ENCODE measurements at regions not wholly inside any gene's neighbourhood (a gene's known extent, or its start where the extent isn't known, plus 50 kb on each side); places are given as distances from the start of the nearest gene placed in this dataset.

- Mint-ChIP-seq H3K9me3 (peaks cover 2% of the 10 kb centered on the region), H3K27me3 (ENCODE audit: low read depth) (no peaks in the 10 kb centered on the region), H3K4me1 (no peaks in the 10 kb centered on the region), H3K4me3 (no peak overlapping the region), H3K27ac (ENCODE audit: unreplicated experiment) (no peak overlapping the region), H3K36me3 (ENCODE audit: low read depth) (no peaks in the 10 kb centered on the region)
- DNase-seq (ENCODE audit: low read depth, low spot score) = no peak
- no peak for TF ChIP-seq CTCF (conservative IDR thresholded peaks at IDR 0.05)
Observed at GRCh38 chr5:5900350-5900749, 477.9 kb downstream of the ICE1 start.

- Mint-ChIP-seq H3K9me3 (peaks cover 2% of the 10 kb centered on the region), H3K27me3 (ENCODE audit: low read depth) (no peaks in the 10 kb centered on the region), H3K4me3 (no peak overlapping the region), H3K4me1 (no peaks in the 10 kb centered on the region), H3K27ac (ENCODE audit: unreplicated experiment) (no peak overlapping the region), H3K36me3 (ENCODE audit: low read depth) (no peaks in the 10 kb centered on the region)
- TF ChIP-seq CTCF (conservative IDR thresholded peaks at IDR 0.05) = no peak
- DNase-seq (ENCODE audit: low read depth, low spot score) = no peak
Observed at GRCh38 chr5:5899716-5900115, 477.2 kb downstream of the ICE1 start.

- no peak overlapping the region for H3K4me3 Mint-ChIP-seq
- H3K4me1 Mint-ChIP-seq = no peaks in the 10 kb centered on the region
- no peak for DNase-seq (ENCODE audit: low read depth, low spot score)
- no peak for TF ChIP-seq CTCF (conservative IDR thresholded peaks at IDR 0.05)
- no peak overlapping the region for H3K27ac Mint-ChIP-seq (ENCODE audit: unreplicated experiment)
- H3K36me3 Mint-ChIP-seq (ENCODE audit: low read depth) = no peaks in the 10 kb centered on the region
- no peaks in the 10 kb centered on the region for H3K9me3 Mint-ChIP-seq
- H3K27me3 Mint-ChIP-seq (ENCODE audit: low read depth) = peaks cover 25% of the 10 kb centered on the region
Observed at GRCh38 chr5:5888284-5888683, 465.8 kb downstream of the ICE1 start.

- no peak for DNase-seq (ENCODE audit: low read depth, low spot score)
- no peaks in the 10 kb centered on the region for H3K36me3 Mint-ChIP-seq (ENCODE audit: low read depth)
- no peak overlapping the region for H3K4me3 Mint-ChIP-seq
- H3K27ac Mint-ChIP-seq (ENCODE audit: unreplicated experiment) = no peak overlapping the region
- peaks cover 25% of the 10 kb centered on the region for H3K27me3 Mint-ChIP-seq (ENCODE audit: low read depth)
- H3K4me1 Mint-ChIP-seq = no peaks in the 10 kb centered on the region
- H3K9me3 Mint-ChIP-seq = no peaks in the 10 kb centered on the region
- no peak for TF ChIP-seq CTCF (conservative IDR thresholded peaks at IDR 0.05)
Observed at GRCh38 chr5:5887833-5888232, 465.4 kb downstream of the ICE1 start.

- no peaks in the 10 kb centered on the region for H3K9me3 Mint-ChIP-seq
- H3K4me3 Mint-ChIP-seq = no peak overlapping the region
- DNase-seq (ENCODE audit: low read depth, low spot score) = peak; percentile 14
- peaks cover 28% of the 10 kb centered on the region for H3K27me3 Mint-ChIP-seq (ENCODE audit: low read depth)
- no peak overlapping the region for H3K27ac Mint-ChIP-seq (ENCODE audit: unreplicated experiment)
- H3K36me3 Mint-ChIP-seq (ENCODE audit: low read depth) = no peaks in the 10 kb centered on the region
- H3K4me1 Mint-ChIP-seq = no peaks in the 10 kb centered on the region
- peak; percentile 73 for TF ChIP-seq CTCF (conservative IDR thresholded peaks at IDR 0.05)
Observed at GRCh38 chr5:5886812-5887486, 464.5 kb downstream of the ICE1 start.
